GM12864 (cell line): ENCODE measurements at regions not wholly inside any gene's neighbourhood (a gene's known extent, or its start where the extent isn't known, plus 50 kb on each side); places are given as distances from the start of the nearest gene placed in this dataset.

Experiments
- DNase-seq: peaks from one replicate; pipeline ENCODE4 v3.0.0-alpha.2; 2011; ENCODE audit warnings: low read depth
- H3K4me3 ChIP-seq: 2 replicates; pipeline ENCODE4 v1.5.1; 2011; ENCODE audit warnings: mild to moderate bottlenecking, low read depth, low read length, control low read depth
- CTCF ChIP-seq: IDR thresholded peaks from 2 replicates; pipeline ENCODE4 v1.5.1; 2011; ENCODE audit warnings: low read depth, mild to moderate bottlenecking, moderate library complexity, low read length, control low read depth, inconsistent platforms; ENCODE audit errors: missing control alignments

- no peak overlapping the region for H3K4me3 ChIP-seq
- no peak for TF ChIP-seq CTCF
- no peak for DNase-seq
These were observed 1097.6 kb upstream of the PHF14 start for GRCh38 chr7:9876053-9876452.

- no peak for DNase-seq
- H3K4me3 ChIP-seq = no peak overlapping the region
- no peak for TF ChIP-seq CTCF
These were observed 1084.1 kb upstream of the PHF14 start for GRCh38 chr7:9889554-9889953.

- TF ChIP-seq CTCF = no peak
- H3K4me3 ChIP-seq = no peak overlapping the region
- no peak for DNase-seq
These were observed 1083.6 kb upstream of the PHF14 start for GRCh38 chr7:9890092-9890491.

- DNase-seq = no peak
- no peak overlapping the region for H3K4me3 ChIP-seq
- no peak for TF ChIP-seq CTCF
These were observed 1082.6 kb upstream of the PHF14 start for GRCh38 chr7:9891056-9891455.

GRCh38 chr7:9900339-9900738 is 1073.3 kb upstream of the PHF14 start:
- DNase-seq = no peak
- no peak for TF ChIP-seq CTCF
- no peak overlapping the region for H3K4me3 ChIP-seq

GRCh38 chr7:9921326-9921725 is 1052.3 kb upstream of the PHF14 start:
- no peak for DNase-seq
- no peak for TF ChIP-seq CTCF

GRCh38 chr7:9937944-9938631 is 1035.6 kb upstream of the PHF14 start:
- no peak overlapping the region for H3K4me3 ChIP-seq
- no peak for DNase-seq
- TF ChIP-seq CTCF = no peak

More at GRCh38 chr7:9921326-9921725, 1052.3 kb upstream of the PHF14 start:
- H3K4me3 ChIP-seq = no peak overlapping the region
